ENCODE measurements at regions not wholly inside any gene's neighbourhood (a gene's known extent, or its start where the extent isn't known, plus 50 kb on each side); places are given as distances from the start of the nearest gene placed in this dataset.
"Not testable (repeated sequence)": the region's sequence is repeated elsewhere in the genome, so short reads cannot be mapped to it uniquely, and the experiment has no call there.

GRCh38 chr6:109912952-109913351, 65.2 kb upstream of the GPR6 start:
- H3K27ac ChIP-seq (ENCODE audit: low read depth in 1 of 2, low read length in 2 of 2) = no peak overlapping the region
- H3K9me3 ChIP-seq (ENCODE audit: control insufficient read depth in 4 of 4, low read length in 3 of 4) = no peaks in the 10 kb centered on the region
- no peaks in the 10 kb centered on the region for H3K36me3 ChIP-seq (ENCODE audit: control insufficient read depth in 4 of 4, insufficient read depth in 3 of 4, low read depth in 1 of 4, low read length in 3 of 4)
- no peaks in the 10 kb centered on the region for H3K4me1 ChIP-seq (ENCODE audit: control insufficient read depth in 4 of 4, insufficient read depth in 4 of 4, low read length in 3 of 4)
- DNase-seq (ENCODE audit: low spot score) = no peak
- TF ChIP-seq TAF1 (conservative IDR thresholded peaks at IDR 0.05) (no peak), SP1 (IDR thresholded peaks at IDR 0.05) (no peak), MAX (IDR thresholded peaks at IDR 0.05) (no peak), REST (IDR thresholded peaks at IDR 0.05) (no peak)
- H3K9ac ChIP-seq (ENCODE audit: low read depth in 1 of 2, low read length in 2 of 2) = no peak overlapping the region
- H3K27me3 ChIP-seq (ENCODE audit: control insufficient read depth in 4 of 4, insufficient read depth in 4 of 4, low read length in 3 of 4) = no peaks in the 10 kb centered on the region
- no peak overlapping the region for H3K4me3 ChIP-seq (ENCODE audit: low read depth in 1 of 3, low read length in 3 of 3)
- WGBS = 86% methylated on average over 3 of the region's 3 CpGs

GRCh38 chr6:109915748-109916147, 62.4 kb upstream of the GPR6 start:
- not testable (repeated sequence) for H3K27ac ChIP-seq (ENCODE audit: low read depth in 1 of 2, low read length in 2 of 2); H3K9ac ChIP-seq (ENCODE audit: low read depth in 1 of 2, low read length in 2 of 2); H3K27me3 ChIP-seq (ENCODE audit: control insufficient read depth in 4 of 4, insufficient read depth in 4 of 4, low read length in 3 of 4); DNase-seq (ENCODE audit: low spot score); H3K4me3 ChIP-seq (ENCODE audit: low read depth in 1 of 3, low read length in 3 of 3); H3K36me3 ChIP-seq (ENCODE audit: control insufficient read depth in 4 of 4, insufficient read depth in 3 of 4, low read depth in 1 of 4, low read length in 3 of 4); H3K9me3 ChIP-seq (ENCODE audit: control insufficient read depth in 4 of 4, low read length in 3 of 4); H3K4me1 ChIP-seq (ENCODE audit: control insufficient read depth in 4 of 4, insufficient read depth in 4 of 4, low read length in 3 of 4)
- 88% methylated on average over 1 of the region's 1 CpG for WGBS

GRCh38 chr6:109916759-109917158, 61.4 kb upstream of the GPR6 start:
- H3K9ac ChIP-seq (ENCODE audit: low read depth in 1 of 2, low read length in 2 of 2) = no peak overlapping the region
- no peak for TF ChIP-seq NR2F2 (IDR thresholded peaks at IDR 0.05)
- 83% methylated on average over 4 of the region's 4 CpGs for WGBS
- H3K36me3 ChIP-seq (ENCODE audit: control insufficient read depth in 4 of 4, insufficient read depth in 3 of 4, low read depth in 1 of 4, low read length in 3 of 4) = no peaks in the 10 kb centered on the region
- no peaks in the 10 kb centered on the region for H3K4me1 ChIP-seq (ENCODE audit: control insufficient read depth in 4 of 4, insufficient read depth in 4 of 4, low read length in 3 of 4)
- H3K9me3 ChIP-seq (ENCODE audit: control insufficient read depth in 4 of 4, low read length in 3 of 4) = no peaks in the 10 kb centered on the region
- H3K27ac ChIP-seq (ENCODE audit: low read depth in 1 of 2, low read length in 2 of 2) = no peak overlapping the region
- no peak for DNase-seq (ENCODE audit: low spot score)
- H3K27me3 ChIP-seq (ENCODE audit: control insufficient read depth in 4 of 4, insufficient read depth in 4 of 4, low read length in 3 of 4) = no peaks in the 10 kb centered on the region
- no peak overlapping the region for H3K4me3 ChIP-seq (ENCODE audit: low read depth in 1 of 3, low read length in 3 of 3)

- Histone ChIP-seq H3K27me3 (ENCODE audit: control insufficient read depth in 4 of 4, insufficient read depth in 4 of 4, low read length in 3 of 4) (no peaks in the 10 kb centered on the region), H3K9me3 (ENCODE audit: control insufficient read depth in 4 of 4, low read length in 3 of 4) (no peaks in the 10 kb centered on the region), H3K4me3 (ENCODE audit: low read depth in 1 of 3, low read length in 3 of 3) (no peak overlapping the region), H3K36me3 (ENCODE audit: control insufficient read depth in 4 of 4, insufficient read depth in 3 of 4, low read depth in 1 of 4, low read length in 3 of 4) (no peaks in the 10 kb centered on the region), H3K9ac (ENCODE audit: low read depth in 1 of 2, low read length in 2 of 2) (no peak overlapping the region), H3K27ac (ENCODE audit: low read depth in 1 of 2, low read length in 2 of 2) (no peak overlapping the region), H3K4me1 (ENCODE audit: control insufficient read depth in 4 of 4, insufficient read depth in 4 of 4, low read length in 3 of 4) (no peaks in the 10 kb centered on the region)
- TF ChIP-seq HNF4G (IDR thresholded peaks at IDR 0.05) = no peak
- no peak for TF ChIP-seq FOXA1 (IDR thresholded peaks at IDR 0.05)
- no peak for TF ChIP-seq GABPA (IDR thresholded peaks at IDR 0.05 in 1 of 2, conservative IDR thresholded peaks at IDR 0.05 in 1 of 2)
- no peak for TF ChIP-seq CTCF (IDR thresholded peaks at IDR 0.05; ENCODE audit: low read depth, low read length, missing input control)
- no peak for TF ChIP-seq TAF1 (conservative IDR thresholded peaks at IDR 0.05)
- DNase-seq (ENCODE audit: low spot score) = no peak
- WGBS = 97% methylated on average over 3 of the region's 3 CpGs
These were observed 59.9 kb upstream of the GPR6 start for GRCh38 chr6:109918227-109918626.

All from liver (tissue), 8 donors.